Endothelial cell (in vitro differentiated cells): ENCODE measurements at regions not wholly inside any gene's neighbourhood (a gene's known extent, or its start where the extent isn't known, plus 50 kb on each side); places are given as distances from the start of the nearest gene placed in this dataset.

Source experiments
- DNase-seq: peaks from one replicate; pipeline ENCODE4 v3.0.0; 2021; ENCODE audit warnings: low spot score
- H3K27ac Mint-ChIP-seq: one replicate; pipeline ENCODE4 v1.8.0; 2021; ENCODE audit warnings: mixed read lengths, inconsistent platforms; ENCODE audit not compliant: unreplicated experiment
- H3K27me3 Mint-ChIP-seq: one replicate; pipeline ENCODE4 v1.8.0; 2021; ENCODE audit warnings: mild to moderate bottlenecking, moderate library complexity, mixed read lengths, inconsistent platforms; ENCODE audit not compliant: unreplicated experiment
- H3K36me3 Mint-ChIP-seq: one replicate; pipeline ENCODE4 v1.8.0; 2021; ENCODE audit warnings: mild to moderate bottlenecking, low read depth, mixed read lengths, inconsistent platforms; ENCODE audit not compliant: unreplicated experiment
- H3K4me1 Mint-ChIP-seq: one replicate; pipeline ENCODE4 v1.8.0; 2021; ENCODE audit warnings: mild to moderate bottlenecking, mixed read lengths, inconsistent platforms; ENCODE audit not compliant: unreplicated experiment
- H3K4me3 Mint-ChIP-seq: one replicate; pipeline ENCODE4 v1.8.0; 2021; ENCODE audit warnings: mild to moderate bottlenecking, mixed read lengths, inconsistent platforms; ENCODE audit not compliant: unreplicated experiment
- H3K9me3 Mint-ChIP-seq: one replicate; pipeline ENCODE4 v1.8.0; 2021; ENCODE audit warnings: mixed read lengths, inconsistent platforms; ENCODE audit not compliant: unreplicated experiment
- TF ChIP-seq, protein P1 (sequence below): fragments of 200-600 bp; sonication (generic); IDR thresholded peaks from one replicate; pipeline ENCODE4 v1.5.0; 2021; ENCODE audit warnings: antibody characterized with exemption; ENCODE audit not compliant: unreplicated experiment

DNA sequence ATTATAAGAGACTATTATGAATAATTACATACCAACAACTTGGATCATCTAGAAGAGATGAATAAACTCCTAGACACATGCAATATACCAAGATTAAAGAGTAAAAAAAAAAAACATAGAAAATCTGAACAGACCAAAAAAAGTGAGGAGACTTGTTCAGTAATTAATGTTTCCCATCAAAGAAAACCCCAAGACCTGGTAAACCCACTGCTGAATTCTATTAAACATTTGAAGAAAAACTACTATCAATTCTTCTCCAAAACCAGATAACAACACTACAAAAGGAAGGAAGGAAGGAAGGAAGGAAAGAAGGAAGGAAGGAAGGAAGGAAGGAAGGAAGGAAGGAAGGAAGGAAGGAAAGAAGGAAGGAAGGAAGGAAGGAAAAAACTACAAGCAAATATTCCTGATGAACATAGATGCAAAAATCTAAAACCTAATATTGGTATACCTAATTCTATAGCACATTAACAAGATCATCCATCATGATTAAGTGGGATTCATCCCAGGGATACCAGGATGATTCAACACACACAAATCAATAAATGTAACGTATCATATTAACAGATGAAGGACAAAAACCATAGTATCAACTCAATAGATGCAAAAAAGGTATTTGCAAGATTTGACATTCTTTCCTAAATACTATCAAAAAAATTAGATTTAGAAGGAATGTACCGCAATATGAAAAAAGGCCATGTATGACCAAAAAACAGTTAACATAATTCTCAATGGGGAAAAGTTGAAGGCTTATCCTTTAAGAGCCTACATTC is 445.5 kb downstream of the KCNH5 start:
- no peaks in the 10 kb centered on the region for H3K4me1 Mint-ChIP-seq
- no peaks in the 10 kb centered on the region for H3K36me3 Mint-ChIP-seq
- H3K9me3 Mint-ChIP-seq: no peaks in the 10 kb centered on the region
- H3K27me3 Mint-ChIP-seq: no peaks in the 10 kb centered on the region
- DNase-seq: no peak
- no peak overlapping the region for H3K27ac Mint-ChIP-seq
- TF ChIP-seq, protein P1, sequence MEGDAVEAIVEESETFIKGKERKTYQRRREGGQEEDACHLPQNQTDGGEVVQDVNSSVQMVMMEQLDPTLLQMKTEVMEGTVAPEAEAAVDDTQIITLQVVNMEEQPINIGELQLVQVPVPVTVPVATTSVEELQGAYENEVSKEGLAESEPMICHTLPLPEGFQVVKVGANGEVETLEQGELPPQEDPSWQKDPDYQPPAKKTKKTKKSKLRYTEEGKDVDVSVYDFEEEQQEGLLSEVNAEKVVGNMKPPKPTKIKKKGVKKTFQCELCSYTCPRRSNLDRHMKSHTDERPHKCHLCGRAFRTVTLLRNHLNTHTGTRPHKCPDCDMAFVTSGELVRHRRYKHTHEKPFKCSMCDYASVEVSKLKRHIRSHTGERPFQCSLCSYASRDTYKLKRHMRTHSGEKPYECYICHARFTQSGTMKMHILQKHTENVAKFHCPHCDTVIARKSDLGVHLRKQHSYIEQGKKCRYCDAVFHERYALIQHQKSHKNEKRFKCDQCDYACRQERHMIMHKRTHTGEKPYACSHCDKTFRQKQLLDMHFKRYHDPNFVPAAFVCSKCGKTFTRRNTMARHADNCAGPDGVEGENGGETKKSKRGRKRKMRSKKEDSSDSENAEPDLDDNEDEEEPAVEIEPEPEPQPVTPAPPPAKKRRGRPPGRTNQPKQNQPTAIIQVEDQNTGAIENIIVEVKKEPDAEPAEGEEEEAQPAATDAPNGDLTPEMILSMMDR: no peak
- no peak overlapping the region for H3K4me3 Mint-ChIP-seq

DNA sequence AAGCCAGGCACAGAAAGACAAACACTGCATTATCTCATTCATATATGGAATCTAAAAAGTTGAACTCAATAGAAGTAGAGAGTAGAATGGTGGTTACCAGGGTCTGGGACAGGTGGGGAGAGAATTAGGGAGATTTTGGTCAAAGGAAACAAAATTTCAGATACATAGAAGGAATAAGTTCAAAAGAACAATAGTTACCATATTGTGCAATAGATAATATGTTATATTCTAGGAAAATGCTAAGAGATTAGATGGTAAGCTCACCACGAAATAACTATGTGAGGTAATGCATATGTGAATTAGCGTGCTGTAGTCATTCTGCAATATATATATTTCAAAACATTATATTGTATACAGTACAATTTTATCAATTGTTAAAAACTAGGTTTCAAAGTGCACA is 442.5 kb downstream of the KCNH5 start:
- Mint-ChIP-seq H3K4me1 (no peaks in the 10 kb centered on the region), H3K9me3 (no peaks in the 10 kb centered on the region), H3K36me3 (no peaks in the 10 kb centered on the region), H3K27me3 (no peaks in the 10 kb centered on the region), H3K27ac (no peak overlapping the region), H3K4me3 (no peak overlapping the region)
- TF ChIP-seq, protein P1: no peak
- no peak for DNase-seq

DNA sequence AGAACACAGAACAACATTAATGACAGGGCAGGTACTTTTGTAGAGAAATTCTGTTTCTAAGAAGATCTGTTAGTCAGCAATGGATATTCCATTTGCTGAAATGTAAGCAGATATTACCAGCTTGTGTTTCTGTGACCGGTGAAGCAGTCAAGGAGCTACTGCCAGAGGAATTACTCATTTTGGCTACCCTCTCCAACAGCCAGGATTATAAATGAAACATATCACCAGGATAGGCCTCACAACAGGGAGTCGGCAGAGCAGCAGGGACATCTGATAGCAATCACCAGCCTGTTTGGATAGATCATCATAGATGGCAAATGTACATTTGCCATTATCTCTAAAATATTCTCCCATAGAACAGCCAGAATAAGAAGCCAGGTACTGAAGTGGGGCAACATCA is 440.7 kb downstream of the KCNH5 start:
- no peak for DNase-seq
- no peaks in the 10 kb centered on the region for H3K9me3 Mint-ChIP-seq
- TF ChIP-seq, protein P1: no peak
- H3K27me3 Mint-ChIP-seq: no peaks in the 10 kb centered on the region
- H3K27ac Mint-ChIP-seq: no peak overlapping the region
- no peaks in the 10 kb centered on the region for H3K4me1 Mint-ChIP-seq
- no peaks in the 10 kb centered on the region for H3K36me3 Mint-ChIP-seq
- no peak overlapping the region for H3K4me3 Mint-ChIP-seq

DNA sequence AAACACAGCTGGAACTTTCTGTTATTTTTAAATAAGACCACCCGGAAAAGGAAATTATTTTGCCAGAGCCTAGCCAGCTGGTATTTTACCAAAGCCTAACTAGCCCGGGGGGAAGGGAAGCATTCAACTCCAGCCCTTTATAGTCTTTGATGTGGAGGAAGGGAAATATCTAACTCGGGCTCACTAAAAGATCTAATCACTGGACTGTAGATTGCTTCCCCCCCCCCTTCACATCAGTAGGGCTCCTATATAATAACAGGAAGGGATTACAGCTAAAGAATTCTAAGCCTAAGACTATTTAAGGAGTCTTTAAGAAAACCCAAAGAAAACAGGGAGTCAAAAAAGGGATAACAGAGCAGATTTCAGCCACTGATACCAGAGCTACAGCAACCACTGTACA is 431.1 kb downstream of the KCNH5 start:
- no peaks in the 10 kb centered on the region for H3K27me3 Mint-ChIP-seq
- H3K4me1 Mint-ChIP-seq: peaks cover 12% of the 10 kb centered on the region
- no peaks in the 10 kb centered on the region for H3K36me3 Mint-ChIP-seq
- H3K4me3 Mint-ChIP-seq: no peak overlapping the region
- TF ChIP-seq, protein P1: no peak
- peak overlapping the region; percentile 32 for H3K27ac Mint-ChIP-seq
- H3K9me3 Mint-ChIP-seq: peaks cover 4% of the 10 kb centered on the region
- no peak for DNase-seq

DNA sequence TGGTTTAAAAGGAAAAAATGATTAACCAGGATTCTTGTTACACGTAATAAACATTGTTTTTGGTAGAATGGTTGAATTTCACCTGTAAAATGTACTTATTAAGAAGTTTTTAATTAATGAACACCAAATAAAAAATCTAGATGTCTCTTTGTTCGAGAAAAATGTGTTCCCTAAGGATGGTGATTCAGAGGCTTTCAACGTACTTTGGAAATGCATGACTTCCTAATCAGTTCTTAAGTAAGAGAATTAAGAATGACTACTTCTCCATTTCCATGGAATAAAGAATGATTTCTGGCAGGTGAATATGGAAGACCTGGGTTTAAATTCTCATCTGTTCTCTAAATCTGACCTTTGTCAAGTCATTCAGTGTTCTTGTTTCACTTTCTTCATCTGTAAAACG is 428.6 kb downstream of the KCNH5 start:
- peaks cover 4% of the 10 kb centered on the region for H3K9me3 Mint-ChIP-seq
- no peaks in the 10 kb centered on the region for H3K36me3 Mint-ChIP-seq
- H3K27ac Mint-ChIP-seq: no peak overlapping the region
- peaks cover 12% of the 10 kb centered on the region for H3K4me1 Mint-ChIP-seq
- TF ChIP-seq, protein P1: no peak
- H3K4me3 Mint-ChIP-seq: no peak overlapping the region
- H3K27me3 Mint-ChIP-seq: no peaks in the 10 kb centered on the region
- DNase-seq: no peak
